Rectal smooth muscle tissue (tissue), 1 donor: ENCODE measurements at regions not wholly inside any gene's neighbourhood (a gene's known extent, or its start where the extent isn't known, plus 50 kb on each side); places are given as distances from the start of the nearest gene placed in this dataset.
"Not testable (repeated sequence)": the region's sequence is repeated elsewhere in the genome, so short reads cannot be mapped to it uniquely, and the experiment has no call there.

Experiments used
- H3K27ac ChIP-seq: one replicate; pipeline ENCODE4 v1.7.0; 2013; ENCODE audit warnings: low read depth, low read length, inconsistent platforms
- H3K27me3 ChIP-seq: one replicate; pipeline ENCODE4 v1.7.0; 2013; ENCODE audit warnings: low read length; ENCODE audit not compliant: control insufficient read depth, insufficient read depth
- H3K36me3 ChIP-seq: one replicate; pipeline ENCODE4 v1.7.0; 2013; ENCODE audit warnings: low read length; ENCODE audit not compliant: control insufficient read depth, insufficient read depth
- H3K4me1 ChIP-seq: one replicate; pipeline ENCODE4 v1.7.0; 2013; ENCODE audit warnings: low read length; ENCODE audit not compliant: control insufficient read depth, insufficient read depth
- H3K4me3 ChIP-seq: one replicate; pipeline ENCODE4 v1.7.0; 2013; ENCODE audit warnings: low read length
- H3K9ac ChIP-seq: one replicate; pipeline ENCODE4 v1.7.0; 2013; ENCODE audit warnings: low read length

- no peaks in the 10 kb centered on the region for H3K27me3 ChIP-seq
- no peaks in the 10 kb centered on the region for H3K4me1 ChIP-seq
- no peak overlapping the region for H3K4me3 ChIP-seq
- no peak overlapping the region for H3K9ac ChIP-seq
- H3K27ac ChIP-seq: no peak overlapping the region
- H3K36me3 ChIP-seq: no peaks in the 10 kb centered on the region
Measured at GRCh38 chr1:166573199-166573598, 266.1 kb upstream of the POGK start.

GRCh38 chr1:166579557-166580501, 259.4 kb upstream of the POGK start:
- H3K27me3 ChIP-seq: no peaks in the 10 kb centered on the region
- H3K27ac ChIP-seq: no peak overlapping the region
- no peaks in the 10 kb centered on the region for H3K36me3 ChIP-seq
- H3K4me1 ChIP-seq: no peaks in the 10 kb centered on the region
- no peak overlapping the region for H3K9ac ChIP-seq
- no peak overlapping the region for H3K4me3 ChIP-seq

GRCh38 chr1:166588741-166589140, 250.5 kb upstream of the POGK start:
- no peaks in the 10 kb centered on the region for H3K36me3 ChIP-seq
- H3K4me3 ChIP-seq: no peak overlapping the region
- no peaks in the 10 kb centered on the region for H3K27me3 ChIP-seq
- no peak overlapping the region for H3K27ac ChIP-seq
- no peaks in the 10 kb centered on the region for H3K4me1 ChIP-seq
- H3K9ac ChIP-seq: no peak overlapping the region

- no peaks in the 10 kb centered on the region for H3K27me3 ChIP-seq
Measured at GRCh38 chr1:166590161-166590560, 249.1 kb upstream of the POGK start.

GRCh38 chr1:166594646-166595045, 244.6 kb upstream of the POGK start:
- no peaks in the 10 kb centered on the region for H3K36me3 ChIP-seq
- H3K9ac ChIP-seq: no peak overlapping the region
- no peak overlapping the region for H3K27ac ChIP-seq
- no peaks in the 10 kb centered on the region for H3K4me1 ChIP-seq
- H3K27me3 ChIP-seq: no peaks in the 10 kb centered on the region
- H3K4me3 ChIP-seq: no peak overlapping the region

More at GRCh38 chr1:166590161-166590560, 249.1 kb upstream of the POGK start:
- H3K9ac ChIP-seq: no peak overlapping the region
- no peak overlapping the region for H3K4me3 ChIP-seq
- no peaks in the 10 kb centered on the region for H3K36me3 ChIP-seq
- no peak overlapping the region for H3K27ac ChIP-seq
- no peaks in the 10 kb centered on the region for H3K4me1 ChIP-seq

- Histone ChIP-seq H3K27ac (no peak overlapping the region), H3K27me3 (no peaks in the 10 kb centered on the region), H3K9ac (no peak overlapping the region), H3K4me3 (no peak overlapping the region), H3K4me1 (no peaks in the 10 kb centered on the region), H3K36me3 (no peaks in the 10 kb centered on the region)
Measured at GRCh38 chr1:166597516-166597915, 241.8 kb upstream of the POGK start.

GRCh38 chr1:166600574-166600973, 238.7 kb upstream of the POGK start:
- Histone ChIP-seq H3K9ac (no peak overlapping the region), H3K4me1 (no peaks in the 10 kb centered on the region), H3K27ac (no peak overlapping the region), H3K36me3 (no peaks in the 10 kb centered on the region), H3K27me3 (no peaks in the 10 kb centered on the region), H3K4me3 (no peak overlapping the region)

GRCh38 chr1:166601650-166602278, 237.5 kb upstream of the POGK start:
- Histone ChIP-seq H3K27ac (no peak overlapping the region), H3K27me3 (no peaks in the 10 kb centered on the region), H3K4me3 (no peak overlapping the region), H3K4me1 (no peaks in the 10 kb centered on the region), H3K9ac (no peak overlapping the region), H3K36me3 (no peaks in the 10 kb centered on the region)

GRCh38 chr1:166602801-166603200, 236.5 kb upstream of the POGK start:
- H3K4me1 ChIP-seq: not testable (repeated sequence)

GRCh38 chr1:166603296-166603695, 236.0 kb upstream of the POGK start:
- H3K36me3 ChIP-seq: no peaks in the 10 kb centered on the region
- no peak overlapping the region for H3K27ac ChIP-seq
- no peak overlapping the region for H3K9ac ChIP-seq
- H3K4me1 ChIP-seq: no peaks in the 10 kb centered on the region
- no peak overlapping the region for H3K4me3 ChIP-seq
- H3K27me3 ChIP-seq: no peaks in the 10 kb centered on the region

More at GRCh38 chr1:166602801-166603200, 236.5 kb upstream of the POGK start:
- H3K36me3 ChIP-seq, H3K27me3 ChIP-seq, H3K4me3 ChIP-seq, H3K27ac ChIP-seq, H3K9ac ChIP-seq: not testable (repeated sequence)

- no peaks in the 10 kb centered on the region for H3K4me1 ChIP-seq
- no peaks in the 10 kb centered on the region for H3K27me3 ChIP-seq
- H3K27ac ChIP-seq: no peak overlapping the region
- H3K36me3 ChIP-seq: no peaks in the 10 kb centered on the region
- H3K9ac ChIP-seq: no peak overlapping the region
- H3K4me3 ChIP-seq: no peak overlapping the region
Measured at GRCh38 chr1:166605137-166605536, 234.1 kb upstream of the POGK start.

- H3K36me3 ChIP-seq: no peaks in the 10 kb centered on the region
- H3K27ac ChIP-seq: no peak overlapping the region
Measured at GRCh38 chr1:166612886-166613285, 226.4 kb upstream of the POGK start.

More at GRCh38 chr1:166612886-166613285, 226.4 kb upstream of the POGK start:
- Histone ChIP-seq H3K4me3 (no peak overlapping the region), H3K27me3 (no peaks in the 10 kb centered on the region), H3K9ac (no peak overlapping the region), H3K4me1 (no peaks in the 10 kb centered on the region)
